ENCODE measurements at regions not wholly inside any gene's neighbourhood (a gene's known extent, or its start where the extent isn't known, plus 50 kb on each side); places are given as distances from the start of the nearest gene placed in this dataset.

- TF ChIP-seq, protein P1, sequence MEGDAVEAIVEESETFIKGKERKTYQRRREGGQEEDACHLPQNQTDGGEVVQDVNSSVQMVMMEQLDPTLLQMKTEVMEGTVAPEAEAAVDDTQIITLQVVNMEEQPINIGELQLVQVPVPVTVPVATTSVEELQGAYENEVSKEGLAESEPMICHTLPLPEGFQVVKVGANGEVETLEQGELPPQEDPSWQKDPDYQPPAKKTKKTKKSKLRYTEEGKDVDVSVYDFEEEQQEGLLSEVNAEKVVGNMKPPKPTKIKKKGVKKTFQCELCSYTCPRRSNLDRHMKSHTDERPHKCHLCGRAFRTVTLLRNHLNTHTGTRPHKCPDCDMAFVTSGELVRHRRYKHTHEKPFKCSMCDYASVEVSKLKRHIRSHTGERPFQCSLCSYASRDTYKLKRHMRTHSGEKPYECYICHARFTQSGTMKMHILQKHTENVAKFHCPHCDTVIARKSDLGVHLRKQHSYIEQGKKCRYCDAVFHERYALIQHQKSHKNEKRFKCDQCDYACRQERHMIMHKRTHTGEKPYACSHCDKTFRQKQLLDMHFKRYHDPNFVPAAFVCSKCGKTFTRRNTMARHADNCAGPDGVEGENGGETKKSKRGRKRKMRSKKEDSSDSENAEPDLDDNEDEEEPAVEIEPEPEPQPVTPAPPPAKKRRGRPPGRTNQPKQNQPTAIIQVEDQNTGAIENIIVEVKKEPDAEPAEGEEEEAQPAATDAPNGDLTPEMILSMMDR (IDR thresholded peaks at IDR 0.05), result no peak
- TF ChIP-seq FOXP4 (CRISPR knock-in tag; IDR thresholded peaks at IDR 0.05), result no peak
- no peak for TF ChIP-seq CREM (CRISPR knock-in tag; IDR thresholded peaks at IDR 0.05)
- TF ChIP-seq, protein P2, sequence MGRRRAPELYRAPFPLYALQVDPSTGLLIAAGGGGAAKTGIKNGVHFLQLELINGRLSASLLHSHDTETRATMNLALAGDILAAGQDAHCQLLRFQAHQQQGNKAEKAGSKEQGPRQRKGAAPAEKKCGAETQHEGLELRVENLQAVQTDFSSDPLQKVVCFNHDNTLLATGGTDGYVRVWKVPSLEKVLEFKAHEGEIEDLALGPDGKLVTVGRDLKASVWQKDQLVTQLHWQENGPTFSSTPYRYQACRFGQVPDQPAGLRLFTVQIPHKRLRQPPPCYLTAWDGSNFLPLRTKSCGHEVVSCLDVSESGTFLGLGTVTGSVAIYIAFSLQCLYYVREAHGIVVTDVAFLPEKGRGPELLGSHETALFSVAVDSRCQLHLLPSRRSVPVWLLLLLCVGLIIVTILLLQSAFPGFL (CRISPR knock-in tag; IDR thresholded peaks at IDR 0.05; ENCODE audit: borderline replicate concordance), result no peak
- TF ChIP-seq, protein P3, sequence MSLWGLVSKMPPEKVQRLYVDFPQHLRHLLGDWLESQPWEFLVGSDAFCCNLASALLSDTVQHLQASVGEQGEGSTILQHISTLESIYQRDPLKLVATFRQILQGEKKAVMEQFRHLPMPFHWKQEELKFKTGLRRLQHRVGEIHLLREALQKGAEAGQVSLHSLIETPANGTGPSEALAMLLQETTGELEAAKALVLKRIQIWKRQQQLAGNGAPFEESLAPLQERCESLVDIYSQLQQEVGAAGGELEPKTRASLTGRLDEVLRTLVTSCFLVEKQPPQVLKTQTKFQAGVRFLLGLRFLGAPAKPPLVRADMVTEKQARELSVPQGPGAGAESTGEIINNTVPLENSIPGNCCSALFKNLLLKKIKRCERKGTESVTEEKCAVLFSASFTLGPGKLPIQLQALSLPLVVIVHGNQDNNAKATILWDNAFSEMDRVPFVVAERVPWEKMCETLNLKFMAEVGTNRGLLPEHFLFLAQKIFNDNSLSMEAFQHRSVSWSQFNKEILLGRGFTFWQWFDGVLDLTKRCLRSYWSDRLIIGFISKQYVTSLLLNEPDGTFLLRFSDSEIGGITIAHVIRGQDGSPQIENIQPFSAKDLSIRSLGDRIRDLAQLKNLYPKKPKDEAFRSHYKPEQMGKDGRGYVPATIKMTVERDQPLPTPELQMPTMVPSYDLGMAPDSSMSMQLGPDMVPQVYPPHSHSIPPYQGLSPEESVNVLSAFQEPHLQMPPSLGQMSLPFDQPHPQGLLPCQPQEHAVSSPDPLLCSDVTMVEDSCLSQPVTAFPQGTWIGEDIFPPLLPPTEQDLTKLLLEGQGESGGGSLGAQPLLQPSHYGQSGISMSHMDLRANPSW (CRISPR knock-in tag; conservative IDR thresholded peaks at IDR 0.05; ENCODE audit: low read depth), result no peak
- TF ChIP-seq, protein P4, sequence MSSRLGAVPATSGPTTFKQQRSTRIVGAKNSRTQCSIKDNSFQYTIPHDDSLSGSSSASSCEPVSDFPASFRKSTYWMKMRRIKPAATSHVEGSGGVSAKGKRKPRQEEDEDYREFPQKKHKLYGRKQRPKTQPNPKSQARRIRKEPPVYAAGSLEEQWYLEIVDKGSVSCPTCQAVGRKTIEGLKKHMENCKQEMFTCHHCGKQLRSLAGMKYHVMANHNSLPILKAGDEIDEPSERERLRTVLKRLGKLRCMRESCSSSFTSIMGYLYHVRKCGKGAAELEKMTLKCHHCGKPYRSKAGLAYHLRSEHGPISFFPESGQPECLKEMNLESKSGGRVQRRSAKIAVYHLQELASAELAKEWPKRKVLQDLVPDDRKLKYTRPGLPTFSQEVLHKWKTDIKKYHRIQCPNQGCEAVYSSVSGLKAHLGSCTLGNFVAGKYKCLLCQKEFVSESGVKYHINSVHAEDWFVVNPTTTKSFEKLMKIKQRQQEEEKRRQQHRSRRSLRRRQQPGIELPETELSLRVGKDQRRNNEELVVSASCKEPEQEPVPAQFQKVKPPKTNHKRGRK (CRISPR knock-in tag; IDR thresholded peaks at IDR 0.05; ENCODE audit: borderline replicate concordance), result no peak
- no peak for TF ChIP-seq CREB1 (CRISPR knock-in tag; IDR thresholded peaks at IDR 0.05)
- TF ChIP-seq NR2C2 (CRISPR knock-in tag; IDR thresholded peaks at IDR 0.05), result no peak
- TF ChIP-seq ETV6 (CRISPR knock-in tag; IDR thresholded peaks at IDR 0.05), result no peak
- no peak for TF ChIP-seq NR1H2 (CRISPR knock-in tag; IDR thresholded peaks at IDR 0.05)
Measured at GRCh38 chr3:126269354-126269753, 87.9 kb downstream of the KLF15 start.
